Heart right ventricle (tissue), 16 donors: ENCODE measurements at regions not wholly inside any gene's neighbourhood (a gene's known extent, or its start where the extent isn't known, plus 50 kb on each side); places are given as distances from the start of the nearest gene placed in this dataset.

Experiments used
- ATAC-seq, 8 donors: fragments of 200-7000 bp; cut with Tn5 transposase; one replicate each; pipeline ENCODE4 v1.9.1; 2020; ENCODE audit warnings: mild to moderate bottlenecking in 8 of 8, moderate library complexity in 8 of 8, moderate number of reproducible peaks in 1 of 8
- DNase-seq, 2 donors: peaks; one replicate each; pipeline ENCODE4 v3.0.0-alpha.2; 2020
- H3K27ac ChIP-seq, 10 donors: fragments of 200-600 bp; sonication (generic) in 2 of 10; one replicate each; pipeline versions ENCODE4 v1.5.0 to v1.8.0; 2020 to 2022; ENCODE audit warnings: mild to moderate bottlenecking in 3 of 10
- H3K27me3 ChIP-seq, 7 donors: fragments of 200-600 bp; one replicate each; pipeline ENCODE4 v1.8.0; 2021 to 2022; ENCODE audit warnings: mild to moderate bottlenecking in 2 of 7
- H3K36me3 ChIP-seq, 9 donors: fragments of 200-600 bp; sonication (generic) in 1 of 9; one replicate each; pipeline versions ENCODE4 v1.5.0 to v1.8.0; 2020 to 2022; ENCODE audit warnings: mild to moderate bottlenecking in 2 of 9
- H3K4me1 ChIP-seq, 9 donors: fragments of 200-600 bp; sonication (generic) in 1 of 9; one replicate each; pipeline versions ENCODE4 v1.5.0 to v1.8.0; 2020 to 2022; ENCODE audit warnings: mild to moderate bottlenecking in 4 of 9
- H3K4me3 ChIP-seq, 10 donors: fragments of 200-600 bp; sonication (generic) in 2 of 10; one replicate each; pipeline versions ENCODE4 v1.5.0 to v1.8.0; 2020 to 2022; ENCODE audit warnings: mild to moderate bottlenecking in 7 of 10, moderate library complexity in 2 of 10
- H3K9me3 ChIP-seq, 11 donors: fragments of 200-600 bp in 10 of 11; sonication (generic) in 2 of 11; one replicate each; pipeline versions ENCODE4 v1.5.0 to v1.8.0; 2013 to 2022; ENCODE audit warnings: mild to moderate bottlenecking in 2 of 11, control low read depth in 1 of 11, moderate library complexity in 1 of 11
- WGBS, 2 donors: extraction: QIAGEN DNeasy Blood & Tissue Kit; methylation state at CpG; one replicate each; pipeline ENCODE4 v1.1.7; 2013; ENCODE audit warnings: inconsistent platforms in 1 of 2; 5-methylcytosine and 5-hydroxymethylcytosine counted together
- intact Hi-C, 10 donors: fragments of 100-400 bp; cut with DNase I; formaldehyde crosslinking; loops; one replicate each; pipeline versions ENCODE4 v1.11.1 to v1.14.2; 2022
- TF ChIP-seq, protein P1 (sequence below), 9 donors: fragments of 200-600 bp; sonication (generic) in 2 of 9; IDR thresholded peaks; one replicate each; pipeline versions ENCODE4 v1.5.0 to v1.8.0; 2021 to 2022; ENCODE audit warnings: antibody characterized with exemption in 9 of 9, mild to moderate bottlenecking in 5 of 9, moderate library complexity in 1 of 9
- donor health status: Arrhythmogenic right ventricular cardiomyopathy.
- donor health status: ischemic (EF 13 %, LVEDD 7.1; RV severe dilation, severe dysfunction).
- donor health status: healthy with polysubstance abuse.
- donor health status: DM: no; HTN: yes; CAD: no.
- donor health status: DM: no; HTN: no; CAD: no.
- donor health status: ischemic (EF 25% LVEDD 6.9; RV normal size, moderate dysfunction).
- donor health status: ischemic (EF 25% LVEDD 5.7; RV mildly dilated, moderate dysfunction).
- donor health status: healthy.
- donor health status: DM: yes; HTN: yes; CAD: no.
- donor health status: Ischemic cardiomyopathy.
- donor health status: ischemic (EF 35%, LVEDD 5.7; RV mildly dilated, moderate dysfunction).
- donor health status: nonischemic (EF 11% LVEDD 7.7; RV severe dilation, severe dysfunction).
- donor health status: DM: yes; HTN: yes; CAD: no.
- donor health status: PGD.
- donor health status: ischemic (EF 29% LVEDD 5.4; RV normal size, mild dysfunction).
- donor health status: nonischemic (EF 23%, LVEDD 6.1; RV moderate dilation, normal function).

DNA sequence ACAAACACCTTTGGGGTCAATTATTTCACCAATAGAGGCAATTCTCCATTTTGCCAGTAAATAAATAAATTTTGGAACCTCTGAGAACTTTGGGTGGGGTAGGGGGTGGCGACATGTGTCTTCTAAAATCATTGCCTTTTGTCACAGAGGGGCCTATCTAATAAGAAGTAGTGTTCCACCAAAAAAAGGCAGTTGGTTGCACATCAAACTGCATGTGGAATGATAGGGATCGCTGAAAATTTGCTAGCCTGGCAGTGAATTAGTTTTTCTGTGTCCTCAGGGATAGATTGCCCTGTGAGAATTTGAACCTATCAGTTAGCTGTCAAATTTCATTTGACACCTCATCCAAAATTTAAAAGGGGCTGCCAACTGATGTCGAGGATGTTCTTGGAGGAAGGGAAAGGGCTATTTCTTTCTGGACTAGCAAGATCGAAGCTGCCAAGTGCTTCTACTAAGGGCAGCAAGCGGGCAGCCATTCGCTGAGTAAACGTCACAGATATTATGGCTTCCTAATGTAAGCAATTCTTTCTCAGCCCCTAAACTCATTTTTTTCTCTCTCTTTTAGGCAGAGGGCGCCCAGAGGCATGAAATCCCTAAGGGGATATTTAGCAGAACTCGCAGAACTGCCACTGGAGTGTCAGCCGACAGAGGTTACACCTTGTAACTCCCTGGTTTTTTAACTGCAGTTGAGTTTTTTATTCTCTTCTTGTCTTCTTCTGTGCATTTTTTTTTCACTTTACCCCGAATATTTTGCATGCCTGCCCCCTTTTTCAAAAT, 2208.1 kb upstream of the WWC1 start:
- ATAC-seq = no peak
- Histone ChIP-seq H3K4me3 (no peak overlapping the region), H3K9me3 (peaks cover 0 to 4% (median 0%) of the 10 kb centered on the region in 11 donors), H3K36me3 (no peaks in the 10 kb centered on the region), H3K4me1 (no peaks in the 10 kb centered on the region), H3K27ac (no peak overlapping the region), H3K27me3 (peaks cover 0 to 7% (median 0%) of the 10 kb centered on the region in 7 donors)
- no peak for DNase-seq
- intact Hi-C loops = no loop called here
- TF ChIP-seq, protein P1, sequence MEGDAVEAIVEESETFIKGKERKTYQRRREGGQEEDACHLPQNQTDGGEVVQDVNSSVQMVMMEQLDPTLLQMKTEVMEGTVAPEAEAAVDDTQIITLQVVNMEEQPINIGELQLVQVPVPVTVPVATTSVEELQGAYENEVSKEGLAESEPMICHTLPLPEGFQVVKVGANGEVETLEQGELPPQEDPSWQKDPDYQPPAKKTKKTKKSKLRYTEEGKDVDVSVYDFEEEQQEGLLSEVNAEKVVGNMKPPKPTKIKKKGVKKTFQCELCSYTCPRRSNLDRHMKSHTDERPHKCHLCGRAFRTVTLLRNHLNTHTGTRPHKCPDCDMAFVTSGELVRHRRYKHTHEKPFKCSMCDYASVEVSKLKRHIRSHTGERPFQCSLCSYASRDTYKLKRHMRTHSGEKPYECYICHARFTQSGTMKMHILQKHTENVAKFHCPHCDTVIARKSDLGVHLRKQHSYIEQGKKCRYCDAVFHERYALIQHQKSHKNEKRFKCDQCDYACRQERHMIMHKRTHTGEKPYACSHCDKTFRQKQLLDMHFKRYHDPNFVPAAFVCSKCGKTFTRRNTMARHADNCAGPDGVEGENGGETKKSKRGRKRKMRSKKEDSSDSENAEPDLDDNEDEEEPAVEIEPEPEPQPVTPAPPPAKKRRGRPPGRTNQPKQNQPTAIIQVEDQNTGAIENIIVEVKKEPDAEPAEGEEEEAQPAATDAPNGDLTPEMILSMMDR (IDR thresholded peaks at IDR 0.05) = no peak
- 48 to 50% methylated on average over 11 of the region's 11 CpGs for WGBS, 2 donors

DNA sequence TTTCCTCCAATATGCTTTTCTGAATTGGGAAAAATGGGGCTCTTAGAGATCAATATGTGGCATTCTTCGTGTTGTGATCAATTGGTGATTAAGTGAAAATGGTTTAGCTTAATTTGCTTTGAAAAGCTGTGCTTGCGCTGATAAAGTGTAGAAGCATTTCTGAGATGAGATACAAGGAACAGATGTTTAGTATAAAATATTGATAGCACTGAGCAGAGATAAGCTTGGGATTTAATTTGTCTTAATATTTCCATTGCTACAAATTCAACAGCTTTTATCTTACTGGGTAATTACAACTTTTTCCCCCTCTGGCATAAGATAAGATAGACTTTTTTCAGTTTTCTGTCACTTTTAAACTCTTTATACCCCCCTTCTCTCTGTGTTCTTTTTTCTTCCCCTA, 2204.9 kb upstream of the WWC1 start:
- ATAC-seq (no peak), DNase-seq (no peak)
- TF ChIP-seq, protein P1 (IDR thresholded peaks at IDR 0.05) = no peak
- Histone ChIP-seq H3K4me1 (no peaks in the 10 kb centered on the region), H3K9me3 (peaks cover 0 to 4% (median 0%) of the 10 kb centered on the region in 11 donors), H3K4me3 (no peak overlapping the region), H3K36me3 (no peaks in the 10 kb centered on the region), H3K27ac (no peak overlapping the region), H3K27me3 (peaks cover 0 to 7% (median 0%) of the 10 kb centered on the region in 7 donors)
- intact Hi-C loops = no loop called here
- 55 to 58% methylated on average over 2 of the region's 2 CpGs for WGBS, 2 donors

DNA sequence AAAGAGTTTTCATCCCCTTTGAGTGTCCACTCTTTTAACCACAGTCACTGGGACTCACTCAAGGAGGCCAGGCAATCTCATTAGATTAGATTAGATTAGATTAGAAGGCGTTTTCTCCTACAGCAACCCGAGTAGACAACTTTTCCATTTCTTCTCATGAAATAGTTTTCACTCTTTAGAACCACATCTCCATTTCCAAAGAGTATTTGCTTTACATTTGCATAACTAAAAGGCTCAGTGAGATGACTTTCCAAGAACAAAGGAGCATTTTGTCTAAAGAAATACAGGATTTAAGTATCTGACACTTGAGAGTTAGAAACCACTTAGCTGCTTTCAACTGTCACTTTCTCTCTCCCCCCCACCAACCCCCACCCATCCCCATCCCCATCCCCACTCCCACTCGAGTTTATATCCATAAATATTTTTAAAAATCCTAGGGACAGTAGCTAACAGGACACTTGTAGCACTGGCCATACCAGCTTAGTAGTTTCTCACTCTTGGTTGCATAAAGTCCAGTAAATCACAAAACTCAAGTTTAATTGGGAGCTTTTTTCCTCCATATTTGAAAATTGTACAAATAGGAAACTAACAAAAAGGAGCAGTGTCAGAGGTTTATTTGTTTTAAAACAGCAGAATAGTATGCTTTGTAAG, 2202.9 kb upstream of the WWC1 start:
- 18 to 19% methylated on average over 3 of the region's 3 CpGs for WGBS, 2 donors
- Histone ChIP-seq H3K27me3 (peaks cover 0 to 3% (median 0%) of the 10 kb centered on the region in 7 donors), H3K27ac (no peak overlapping the region), H3K9me3 (peaks cover 0 to 4% (median 0%) of the 10 kb centered on the region in 11 donors), H3K4me1 (no peaks in the 10 kb centered on the region), H3K36me3 (no peaks in the 10 kb centered on the region), H3K4me3 (no peak overlapping the region)
- DNase-seq (no peak), ATAC-seq (no peak)
- TF ChIP-seq, protein P1 (IDR thresholded peaks at IDR 0.05) = no peak
- intact Hi-C loops = no loop called here

DNA sequence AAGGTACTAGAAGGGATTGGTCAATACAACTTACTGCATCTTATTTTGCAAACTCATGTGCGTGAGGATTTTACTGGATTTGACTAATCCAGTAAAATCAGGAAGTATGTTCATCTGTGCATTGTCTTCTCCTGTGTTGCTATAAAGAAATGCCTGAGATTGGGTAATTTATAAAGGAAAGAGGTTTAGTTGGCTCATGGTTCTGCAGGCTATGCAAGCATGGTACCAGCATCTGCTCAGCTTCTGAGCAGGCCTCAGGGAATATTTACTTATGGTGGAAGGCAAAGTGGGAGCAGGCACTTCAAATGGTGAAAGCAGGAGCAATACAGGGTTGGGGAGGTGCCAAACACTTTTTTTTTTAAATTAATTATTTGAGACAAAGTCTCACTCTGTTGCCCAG, 2199.5 kb upstream of the WWC1 start:
- Histone ChIP-seq H3K4me1 (no peaks in the 10 kb centered on the region), H3K27me3 (no peaks in the 10 kb centered on the region), H3K9me3 (peaks cover 0 to 12% (median 0%) of the 10 kb centered on the region in 11 donors), H3K4me3 (no peak overlapping the region), H3K27ac (no peak overlapping the region), H3K36me3 (no peaks in the 10 kb centered on the region)
- DNase-seq (no peak), ATAC-seq (no peak)
- intact Hi-C loops = no loop called here
- TF ChIP-seq, protein P1 (IDR thresholded peaks at IDR 0.05) = no peak
- 95 to 100% methylated on average over 1 of the region's 1 CpG for WGBS, 2 donors
